Kidney tubule cell (primary cell): ENCODE measurements at regions not wholly inside any gene's neighbourhood (a gene's known extent, or its start where the extent isn't known, plus 50 kb on each side); places are given as distances from the start of the nearest gene placed in this dataset.
"Not testable (repeated sequence)": the region's sequence is repeated elsewhere in the genome, so short reads cannot be mapped to it uniquely, and the experiment has no call there.

ENCODE experiments used
- DNase-seq: peaks from one replicate; pipeline ENCODE4 v3.0.0-alpha.2; 2018; ENCODE audit warnings: low spot score

DNA sequence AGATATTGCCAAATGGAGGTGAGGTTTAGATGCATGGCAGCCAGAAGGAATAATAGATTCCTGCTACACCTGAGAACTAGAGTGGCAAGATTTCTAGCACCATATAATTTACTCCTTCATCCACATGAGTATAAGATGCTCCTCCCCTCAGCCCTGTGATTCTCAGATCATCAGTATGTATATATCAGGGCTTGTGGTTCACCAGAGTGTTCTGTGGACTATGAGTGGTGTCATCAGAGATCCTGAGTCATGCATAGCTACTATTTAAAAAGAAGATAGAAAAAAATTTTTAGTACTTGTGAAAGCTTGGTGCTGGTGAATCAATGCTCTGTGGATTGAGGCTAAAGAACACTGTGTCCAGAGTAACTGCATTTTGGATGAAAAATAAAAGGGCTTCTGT, 285.9 kb downstream of the BMP4 start:
- DNase-seq: peak; percentile 65

DNA sequence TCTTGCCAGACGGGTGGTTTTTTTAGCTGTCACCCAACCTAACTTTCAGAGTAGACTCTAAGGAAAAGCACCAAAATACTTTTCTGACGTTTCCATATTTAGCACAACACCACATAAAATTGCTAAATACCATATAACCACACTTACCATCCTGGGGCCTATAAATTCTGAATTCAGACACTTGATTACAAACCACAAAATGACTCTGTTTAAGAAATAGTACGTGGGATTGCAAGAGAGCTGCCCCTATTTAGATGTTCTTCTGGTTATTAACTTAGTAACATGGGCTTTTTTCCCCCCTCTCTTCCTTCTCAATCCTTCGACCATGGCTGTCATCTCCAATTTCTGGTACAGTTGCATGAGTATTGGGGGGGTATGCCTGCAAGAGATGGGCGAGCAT, 287.7 kb downstream of the BMP4 start:
- DNase-seq: no peak

DNA sequence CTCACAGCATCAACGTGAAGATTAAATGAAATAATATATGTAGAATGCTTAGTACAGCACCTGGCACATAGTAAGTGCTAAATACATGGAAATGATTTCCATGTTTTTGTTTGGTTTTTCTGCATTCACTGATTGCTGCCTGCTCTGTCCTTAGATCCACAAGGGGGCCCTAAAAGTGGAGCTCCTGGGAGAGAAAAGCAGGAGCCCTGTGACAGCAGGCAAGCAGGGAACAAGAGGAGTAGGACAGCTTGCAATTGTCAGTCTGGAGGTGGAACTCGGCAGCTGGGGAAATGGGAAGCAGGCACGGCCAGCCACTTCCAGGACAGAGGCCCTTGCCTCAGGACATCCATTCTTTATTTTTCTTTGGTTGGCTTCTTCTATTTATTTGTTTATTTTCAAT, 292.9 kb downstream of the BMP4 start:
- DNase-seq: peak; percentile 30

DNA sequence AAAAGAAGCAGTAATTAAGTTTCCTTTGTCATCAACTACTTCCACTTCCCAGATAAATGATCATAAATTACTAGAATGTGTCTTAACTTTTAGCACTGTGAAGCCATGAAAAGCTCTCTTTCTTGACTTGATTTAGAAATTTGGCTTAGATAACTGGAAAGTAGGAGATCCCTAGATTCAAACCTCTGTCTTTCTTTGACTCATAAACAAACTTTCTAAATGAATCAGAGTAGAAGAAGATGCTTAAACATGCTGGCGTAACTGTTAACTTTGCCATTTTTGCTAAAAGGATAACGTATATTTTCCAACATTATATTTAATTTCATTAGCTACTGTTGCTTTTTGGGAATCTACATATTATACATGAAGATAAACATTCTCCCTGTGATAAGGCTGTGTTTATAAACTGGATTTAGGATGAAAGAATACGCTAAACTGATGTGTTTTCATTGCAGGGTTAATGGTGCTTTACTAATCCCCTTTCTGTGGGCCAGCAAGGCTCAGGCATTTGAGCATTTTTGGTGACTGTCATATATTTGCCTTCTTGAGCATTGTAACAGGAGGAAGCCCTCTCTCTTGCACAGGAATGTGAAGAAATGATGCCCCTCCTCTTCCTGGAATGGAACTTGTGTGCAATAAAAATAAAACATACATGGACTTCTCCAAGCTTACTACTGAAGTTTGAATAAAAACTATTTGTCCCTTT, 301.4 kb downstream of the BMP4 start:
- no peak for DNase-seq

GRCh38 chr14:53652068-53652467, 304.6 kb downstream of the BMP4 start:
- DNase-seq: no peak

- DNase-seq: no peak
Measured at GRCh38 chr14:53651096-53651740, 305.4 kb downstream of the BMP4 start.

- no peak for DNase-seq
Measured at GRCh38 chr14:53646925-53647324, 309.7 kb downstream of the BMP4 start.

DNA sequence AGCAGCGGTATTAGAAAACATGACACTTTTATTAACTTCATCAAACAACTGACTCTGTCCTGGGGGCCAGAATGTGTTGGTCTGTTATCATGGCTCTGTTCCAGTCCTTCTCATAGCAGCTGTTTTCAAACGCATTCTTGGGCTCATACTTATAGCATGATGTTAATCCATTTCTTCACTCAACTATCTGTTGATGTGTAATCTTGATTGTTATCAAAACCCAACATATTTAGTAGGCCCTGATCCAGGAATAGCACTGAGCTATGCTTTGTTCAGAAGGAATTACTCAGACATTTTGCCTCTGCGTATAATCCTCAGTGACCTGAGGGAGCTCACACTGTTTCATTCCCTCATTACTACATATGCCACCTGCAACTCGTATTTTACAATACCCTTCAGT, 315.9 kb downstream of the BMP4 start:
- DNase-seq: no peak

DNA sequence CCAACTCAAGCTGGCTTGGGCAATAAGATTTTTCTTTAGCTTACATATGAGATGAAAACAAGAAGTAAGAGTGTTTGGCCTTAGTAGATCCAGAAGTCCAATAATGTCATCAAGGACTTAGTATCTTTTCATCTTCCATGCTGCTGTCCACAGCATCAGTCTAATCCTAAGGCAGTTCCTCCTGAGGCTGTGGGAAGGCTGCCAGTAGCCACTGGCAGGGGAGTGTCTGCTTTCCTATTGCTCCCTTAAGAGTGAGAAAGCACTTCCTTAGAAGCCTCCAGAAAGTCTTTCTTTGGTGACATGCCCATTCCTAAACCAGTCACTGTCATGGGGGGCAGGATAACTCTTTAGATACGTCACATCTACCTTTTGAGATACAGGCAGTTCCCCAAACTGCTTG, 317.7 kb downstream of the BMP4 start:
- DNase-seq: no peak

GRCh38 chr14:53634793-53635192, 321.8 kb downstream of the BMP4 start:
- no peak for DNase-seq

DNA sequence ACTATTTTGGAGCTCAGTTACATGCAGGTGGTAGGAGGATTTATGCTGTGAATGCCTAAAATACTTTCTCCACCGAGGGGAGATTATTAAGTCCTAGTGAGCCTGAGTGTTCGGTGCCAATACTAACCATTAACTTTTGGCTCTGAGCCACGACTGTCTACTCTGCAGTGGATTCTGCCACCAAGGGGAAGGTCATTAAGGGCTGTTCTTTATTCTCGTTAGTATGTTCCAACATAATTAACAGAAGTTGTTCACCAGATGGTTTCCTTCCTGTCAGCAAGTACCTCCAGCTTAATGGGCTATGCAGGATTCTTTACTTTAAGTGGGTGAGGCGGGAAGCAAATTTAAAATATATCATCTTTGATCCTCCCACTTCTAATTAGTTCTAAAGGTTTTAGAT, 326.3 kb downstream of the BMP4 start:
- DNase-seq: no peak

- DNase-seq: no peak
Measured at GRCh38 chr14:53628732-53629430, 327.7 kb downstream of the BMP4 start.

DNA sequence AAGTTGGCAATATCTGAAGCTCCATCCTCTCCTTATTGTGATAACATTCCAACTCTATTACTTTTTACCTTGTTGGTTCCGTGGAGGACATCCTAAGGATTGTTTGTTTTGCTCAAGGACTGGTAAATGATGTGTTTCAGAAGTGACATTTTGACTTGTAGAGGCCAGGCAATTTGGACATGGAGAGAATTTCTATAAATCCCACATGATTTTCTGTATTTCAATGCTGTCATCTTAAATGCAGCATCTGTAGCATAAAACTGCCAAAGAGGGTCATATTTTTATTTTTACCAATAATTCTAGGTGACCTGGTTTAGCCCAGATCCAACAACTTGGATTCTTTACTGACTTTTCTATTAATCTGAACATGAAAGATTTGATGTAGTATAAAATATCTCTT, 328.4 kb downstream of the BMP4 start:
- no peak for DNase-seq

GRCh38 chr14:53626761-53627160, 329.9 kb downstream of the BMP4 start:
- peak; percentile 16 for DNase-seq

GRCh38 chr14:53622447-53622846, 334.2 kb downstream of the BMP4 start:
- no peak for DNase-seq

DNA sequence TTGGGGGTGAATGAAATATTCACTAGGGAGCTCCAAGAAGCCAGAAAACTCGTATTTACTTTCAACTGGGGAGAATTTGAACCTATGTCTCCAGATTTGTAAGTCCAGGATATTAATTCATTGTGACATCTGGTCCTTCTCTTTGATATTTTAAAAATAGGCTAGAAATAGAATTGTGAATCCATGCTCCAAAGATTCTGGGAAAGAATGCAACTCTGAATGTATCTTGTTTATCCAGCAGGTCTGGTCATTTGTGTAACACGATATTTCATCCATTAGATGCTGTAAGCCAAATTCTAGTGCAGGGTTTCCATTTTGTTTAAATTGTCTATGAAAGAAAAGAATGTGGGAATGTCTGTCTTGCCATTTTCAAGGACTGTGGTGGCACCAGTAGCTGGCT, 334.7 kb downstream of the BMP4 start:
- DNase-seq: no peak

GRCh38 chr14:53621433-53621832, 335.2 kb downstream of the BMP4 start:
- no peak for DNase-seq

- DNase-seq: no peak
Measured at GRCh38 chr14:53620890-53621289, 335.7 kb downstream of the BMP4 start.

- DNase-seq: peak; percentile 74
Measured at GRCh38 chr14:53620317-53620716, 336.3 kb downstream of the BMP4 start.

DNA sequence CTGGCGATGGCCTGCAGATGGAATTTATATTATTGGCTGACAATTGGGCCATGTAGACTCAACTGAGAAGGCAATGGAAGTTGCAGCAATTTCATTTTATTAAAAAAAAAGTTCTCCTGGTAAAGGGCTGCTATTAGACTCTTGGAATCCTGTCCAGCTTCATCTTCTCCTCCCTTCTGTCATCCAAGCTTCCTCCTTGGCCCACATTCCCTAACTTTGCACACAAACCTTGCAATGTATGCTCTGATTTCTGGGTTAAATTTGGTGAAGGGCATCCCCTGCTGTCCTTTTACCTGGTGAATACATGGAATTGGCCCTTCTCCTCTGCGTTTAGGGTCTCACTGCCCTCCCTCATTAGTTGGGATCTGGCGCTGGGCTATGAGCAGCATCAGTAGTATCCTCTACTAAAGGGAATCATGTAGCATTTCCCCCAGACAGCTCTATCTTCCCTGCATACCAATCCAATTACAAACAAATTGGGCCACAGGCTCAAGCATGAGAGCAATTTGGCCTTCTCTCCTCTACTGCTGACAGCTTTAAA, 336.9 kb downstream of the BMP4 start:
- peak; percentile 62 for DNase-seq

- not testable (repeated sequence) for DNase-seq
Measured at GRCh38 chr14:53616536-53616935, 340.1 kb downstream of the BMP4 start.

GRCh38 chr14:53615252-53615651, 341.4 kb downstream of the BMP4 start:
- DNase-seq: no peak
